ENCODE measurements at regions not wholly inside any gene's neighbourhood (a gene's known extent, or its start where the extent isn't known, plus 50 kb on each side); places are given as distances from the start of the nearest gene placed in this dataset.
A peak's percentile ranks its signal among the peaks of the same experiment; 100 is the strongest.

DNA sequence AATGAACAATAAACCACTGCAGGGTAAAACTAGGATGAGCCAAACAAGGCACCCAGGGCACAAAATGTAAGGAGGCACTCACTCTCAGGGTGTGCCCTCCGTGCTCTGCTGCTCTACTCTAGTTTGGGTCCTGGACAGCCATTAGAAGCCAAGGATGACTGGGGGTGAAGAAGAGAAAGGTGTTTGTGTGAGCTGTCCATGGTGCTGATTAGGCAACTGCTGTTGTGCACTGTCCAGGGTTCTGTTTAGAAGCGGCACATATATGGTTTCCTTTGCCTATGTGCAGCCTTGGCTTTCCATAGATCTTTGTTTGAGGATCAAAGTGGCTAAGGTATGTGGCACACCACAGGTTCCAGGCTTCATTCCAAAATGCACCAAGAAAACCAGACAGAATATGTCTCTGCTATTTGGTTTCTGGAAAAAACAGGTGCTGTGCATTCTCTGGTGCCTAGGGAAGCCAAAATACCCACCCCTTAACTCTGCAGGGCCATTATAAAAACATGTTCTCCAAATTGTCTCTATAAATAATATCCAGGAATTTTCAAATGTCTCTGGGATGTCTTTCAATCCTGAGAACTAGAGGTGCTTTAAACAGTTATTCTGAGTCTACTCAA is 123.5 kb downstream of the CBLN1 start:
- POLR2A ChIA-PET: no interaction called here
- TF ChIP-seq, protein P1, sequence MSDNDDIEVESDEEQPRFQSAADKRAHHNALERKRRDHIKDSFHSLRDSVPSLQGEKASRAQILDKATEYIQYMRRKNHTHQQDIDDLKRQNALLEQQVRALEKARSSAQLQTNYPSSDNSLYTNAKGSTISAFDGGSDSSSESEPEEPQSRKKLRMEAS (IDR thresholded peaks at IDR 0.05; ENCODE audit: low read depth): no peak
- TF ChIP-seq FOSL2 (IDR thresholded peaks at IDR 0.05; ENCODE audit: borderline replicate concordance, low read depth) (no peak), RFX5 (IDR thresholded peaks at IDR 0.05; ENCODE audit: low read length) (no peak), CHD2 (IDR thresholded peaks at IDR 0.05; ENCODE audit: low read length, partially characterized antibody) (no peak), RAD21 (IDR thresholded peaks at IDR 0.05; ENCODE audit: low read length) (no peak), TEAD4 (IDR thresholded peaks at IDR 0.05; ENCODE audit: borderline replicate concordance, insufficient read depth) (no peak), EZH2phosphoT487 (IDR thresholded peaks at IDR 0.05; ENCODE audit: borderline replicate concordance, low read depth) (no peak)
- TF ChIP-seq, protein P2, sequence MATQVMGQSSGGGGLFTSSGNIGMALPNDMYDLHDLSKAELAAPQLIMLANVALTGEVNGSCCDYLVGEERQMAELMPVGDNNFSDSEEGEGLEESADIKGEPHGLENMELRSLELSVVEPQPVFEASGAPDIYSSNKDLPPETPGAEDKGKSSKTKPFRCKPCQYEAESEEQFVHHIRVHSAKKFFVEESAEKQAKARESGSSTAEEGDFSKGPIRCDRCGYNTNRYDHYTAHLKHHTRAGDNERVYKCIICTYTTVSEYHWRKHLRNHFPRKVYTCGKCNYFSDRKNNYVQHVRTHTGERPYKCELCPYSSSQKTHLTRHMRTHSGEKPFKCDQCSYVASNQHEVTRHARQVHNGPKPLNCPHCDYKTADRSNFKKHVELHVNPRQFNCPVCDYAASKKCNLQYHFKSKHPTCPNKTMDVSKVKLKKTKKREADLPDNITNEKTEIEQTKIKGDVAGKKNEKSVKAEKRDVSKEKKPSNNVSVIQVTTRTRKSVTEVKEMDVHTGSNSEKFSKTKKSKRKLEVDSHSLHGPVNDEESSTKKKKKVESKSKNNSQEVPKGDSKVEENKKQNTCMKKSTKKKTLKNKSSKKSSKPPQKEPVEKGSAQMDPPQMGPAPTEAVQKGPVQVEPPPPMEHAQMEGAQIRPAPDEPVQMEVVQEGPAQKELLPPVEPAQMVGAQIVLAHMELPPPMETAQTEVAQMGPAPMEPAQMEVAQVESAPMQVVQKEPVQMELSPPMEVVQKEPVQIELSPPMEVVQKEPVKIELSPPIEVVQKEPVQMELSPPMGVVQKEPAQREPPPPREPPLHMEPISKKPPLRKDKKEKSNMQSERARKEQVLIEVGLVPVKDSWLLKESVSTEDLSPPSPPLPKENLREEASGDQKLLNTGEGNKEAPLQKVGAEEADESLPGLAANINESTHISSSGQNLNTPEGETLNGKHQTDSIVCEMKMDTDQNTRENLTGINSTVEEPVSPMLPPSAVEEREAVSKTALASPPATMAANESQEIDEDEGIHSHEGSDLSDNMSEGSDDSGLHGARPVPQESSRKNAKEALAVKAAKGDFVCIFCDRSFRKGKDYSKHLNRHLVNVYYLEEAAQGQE (IDR thresholded peaks at IDR 0.05; ENCODE audit: low read depth, low read length): peak; percentile 97
- no peak overlapping the region for H3K27ac ChIP-seq (ENCODE audit: low read depth in 2 of 2, low read length in 1 of 2)

DNA sequence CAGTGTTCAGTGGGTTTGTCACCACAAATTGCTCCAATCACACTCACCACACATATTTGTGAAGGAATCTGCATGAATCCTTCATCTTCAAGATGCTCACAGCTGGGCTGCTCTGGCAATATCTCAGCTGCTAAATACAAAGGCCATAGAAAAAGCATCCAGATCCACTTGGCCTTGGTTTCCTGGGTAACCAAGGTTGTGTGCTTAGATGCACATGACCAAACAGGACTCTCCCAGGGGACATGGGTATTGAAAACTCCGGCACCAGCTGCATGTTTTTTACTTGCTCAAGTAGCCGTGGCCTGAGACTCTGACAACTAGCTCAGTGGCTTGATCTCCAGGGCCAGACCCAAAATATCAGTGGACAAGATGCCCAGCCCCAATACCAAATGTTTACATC is 131.3 kb downstream of the CBLN1 start:
- Histone ChIP-seq H3K79me2 (ENCODE audit: insufficient read depth) (no peaks in the 10 kb centered on the region), H4K20me1 (ENCODE audit: insufficient read depth) (no peaks in the 10 kb centered on the region), H3K4me3 (ENCODE audit: low read depth in 2 of 2, low read length in 1 of 2) (no peak overlapping the region), H2AFZ (ENCODE audit: low read depth) (no peak overlapping the region), H3K9me3 (no peaks in the 10 kb centered on the region), H3K4me1 (ENCODE audit: control insufficient read depth in 1 of 2, insufficient read depth in 2 of 2, low read depth in 1 of 2, low read length in 1 of 2) (no peaks in the 10 kb centered on the region), H3K9ac (no peak overlapping the region), H3K27me3 (ENCODE audit: insufficient read depth) (no peaks in the 10 kb centered on the region), H3K9me2 (no peaks in the 10 kb centered on the region), H3K27ac (ENCODE audit: low read depth in 2 of 2, low read length in 1 of 2) (no peak overlapping the region), H3K36me3 (replicated peaks in 1 of 2; ENCODE audit: control insufficient read depth in 1 of 2, insufficient read depth in 2 of 2, low read length in 1 of 2) (no peaks in the 10 kb centered on the region), H3K4me2 (no peak overlapping the region), H3F3A (replicated peaks; ENCODE audit: insufficient read depth) (no peaks in the 10 kb centered on the region)
- no peak for DNase-seq
- TF ChIP-seq SIN3A (IDR thresholded peaks at IDR 0.05; ENCODE audit: borderline replicate concordance, low read depth, low read length) (no peak), POLR2AphosphoS5 (IDR thresholded peaks at IDR 0.05; ENCODE audit: low read depth, low read length) (no peak), YY1 (IDR thresholded peaks at IDR 0.05; ENCODE audit: low read depth) (no peak), TEAD4 (IDR thresholded peaks at IDR 0.05; ENCODE audit: borderline replicate concordance, insufficient read depth) (no peak), MEF2A (IDR thresholded peaks at IDR 0.05; ENCODE audit: borderline replicate concordance, low read depth) (no peak), SMC3 (IDR thresholded peaks at IDR 0.05; ENCODE audit: low read depth, low read length) (no peak), ELF1 (IDR thresholded peaks at IDR 0.05) (no peak), RXRA (IDR thresholded peaks at IDR 0.05; ENCODE audit: borderline replicate concordance, low read depth) (no peak), TAF1 (IDR thresholded peaks at IDR 0.05; ENCODE audit: borderline replicate concordance, low read depth, low read length) (no peak)
- TF ChIP-seq, protein P1 (IDR thresholded peaks at IDR 0.05; ENCODE audit: low read depth): no peak
- TF ChIP-seq, protein P3, sequence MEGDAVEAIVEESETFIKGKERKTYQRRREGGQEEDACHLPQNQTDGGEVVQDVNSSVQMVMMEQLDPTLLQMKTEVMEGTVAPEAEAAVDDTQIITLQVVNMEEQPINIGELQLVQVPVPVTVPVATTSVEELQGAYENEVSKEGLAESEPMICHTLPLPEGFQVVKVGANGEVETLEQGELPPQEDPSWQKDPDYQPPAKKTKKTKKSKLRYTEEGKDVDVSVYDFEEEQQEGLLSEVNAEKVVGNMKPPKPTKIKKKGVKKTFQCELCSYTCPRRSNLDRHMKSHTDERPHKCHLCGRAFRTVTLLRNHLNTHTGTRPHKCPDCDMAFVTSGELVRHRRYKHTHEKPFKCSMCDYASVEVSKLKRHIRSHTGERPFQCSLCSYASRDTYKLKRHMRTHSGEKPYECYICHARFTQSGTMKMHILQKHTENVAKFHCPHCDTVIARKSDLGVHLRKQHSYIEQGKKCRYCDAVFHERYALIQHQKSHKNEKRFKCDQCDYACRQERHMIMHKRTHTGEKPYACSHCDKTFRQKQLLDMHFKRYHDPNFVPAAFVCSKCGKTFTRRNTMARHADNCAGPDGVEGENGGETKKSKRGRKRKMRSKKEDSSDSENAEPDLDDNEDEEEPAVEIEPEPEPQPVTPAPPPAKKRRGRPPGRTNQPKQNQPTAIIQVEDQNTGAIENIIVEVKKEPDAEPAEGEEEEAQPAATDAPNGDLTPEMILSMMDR (IDR thresholded peaks at IDR 0.05): no peak
- POLR2A ChIA-PET: no interaction called here
- 8% methylated on average over 2 of the region's 2 CpGs for WGBS (ENCODE audit: low lambda C conversion rate)
- CTCF ChIA-PET: no interaction called here

More for the DNA sequence above, 123.5 kb downstream of the CBLN1 start:
- no peak overlapping the region for H3K4me2 ChIP-seq
- H3K4me3 ChIP-seq (ENCODE audit: low read depth in 2 of 2, low read length in 1 of 2): no peak overlapping the region
- no peaks in the 10 kb centered on the region for H4K20me1 ChIP-seq (ENCODE audit: insufficient read depth)
- H3K36me3 ChIP-seq (replicated peaks in 1 of 2; ENCODE audit: control insufficient read depth in 1 of 2, insufficient read depth in 2 of 2, low read length in 1 of 2): no peaks in the 10 kb centered on the region
- CTCF ChIA-PET: no interaction called here
- no peak for DNase-seq
- no peaks in the 10 kb centered on the region for H3K79me2 ChIP-seq (ENCODE audit: insufficient read depth)
- no peaks in the 10 kb centered on the region for H3K4me1 ChIP-seq (ENCODE audit: control insufficient read depth in 1 of 2, insufficient read depth in 2 of 2, low read depth in 1 of 2, low read length in 1 of 2)
- H3K9ac ChIP-seq: no peak overlapping the region
- WGBS (ENCODE audit: low lambda C conversion rate): 16% methylated on average over 2 of the region's 2 CpGs
- H2AFZ ChIP-seq (ENCODE audit: low read depth): no peak overlapping the region
- no peaks in the 10 kb centered on the region for H3F3A ChIP-seq (replicated peaks; ENCODE audit: insufficient read depth)
- H3K9me3 ChIP-seq: no peaks in the 10 kb centered on the region
- no peaks in the 10 kb centered on the region for H3K27me3 ChIP-seq (ENCODE audit: insufficient read depth)
- H3K9me2 ChIP-seq: no peaks in the 10 kb centered on the region
